GM12878 (cell line): ENCODE measurements at regions not wholly inside any gene's neighbourhood (a gene's known extent, or its start where the extent isn't known, plus 50 kb on each side); places are given as distances from the start of the nearest gene placed in this dataset.

Experiments
- ATAC-seq: fragments of 200-7000 bp; cut with Tn5 transposase; 3 replicates; pipeline ENCODE4 v1.9.1; 2020; ENCODE audit warnings: mild to moderate bottlenecking, moderate library complexity
- BruUV-seq: library from RNA; stranded (reverse); fragments of 400-500 nt; replicated peaks from 2 replicates; lab custom pipeline; 2021; lab: Mats Ljungman, UMichigan
- CTCF ChIA-PET: fragments of 300-600 bp; sonication (Branson Sonifier 250); formaldehyde crosslinking; extraction: SDS; loops from one replicate; lab custom pipeline; 2021; ENCODE audit warnings: inconsistent platforms; lab: Yijun Ruan, JAX
- POLR2A ChIA-PET: fragments of 350-600 bp; formaldehyde crosslinking; extraction: SDS; loops from one replicate; lab custom pipeline; 2021; ENCODE audit warnings: inconsistent platforms; lab: Charles Lee
- RAD21 ChIA-PET: fragments of 300-600 bp; sonication (Branson Sonifier 250); formaldehyde crosslinking; loops from one replicate; lab custom pipeline; 2023; ENCODE audit warnings: antibody characterized with exemption; ENCODE audit not compliant: unreplicated experiment; lab: Charles Lee
- SMC1A ChIA-PET: fragments of 300-600 bp; sonication (Branson Sonifier 250); formaldehyde crosslinking; loops from one replicate; lab custom pipeline; 2023; ENCODE audit not compliant: unreplicated experiment, uncharacterized antibody; lab: Charles Lee
- DNase-seq: peaks from one replicate; pipeline ENCODE4 v3.0.0-alpha.2; 2011; ENCODE audit warnings: low read depth, low spot score
- FAIRE-seq: peaks from 3 replicates; lab custom pipeline; 2011; peaks lifted over from hg19 to GRCh38; lab: Jason Lieb, UNC
- H2AFZ ChIP-seq: 2 replicates; pipeline ENCODE4 v1.6.0; 2011; ENCODE audit warnings: low read depth, low read length, control low read depth; ENCODE audit not compliant: control insufficient read depth
- H3K27ac ChIP-seq: 2 replicates; pipeline ENCODE4 v1.5.1; 2011; ENCODE audit warnings: control low read depth; ENCODE audit not compliant: control insufficient read depth, insufficient read depth
- H3K27me3 ChIP-seq, 2 experiments: replicated peaks in 1 of 2; 2 replicates each; pipeline versions ENCODE4 v1.6.0 to v1.6.1; 2011; ENCODE audit warnings: low read length in 1 of 2; ENCODE audit not compliant: control insufficient read depth in 2 of 2, insufficient read depth in 2 of 2
- H3K36me3 ChIP-seq, 2 experiments: 2 replicates each; pipeline ENCODE4 v1.5.1; 2011; ENCODE audit warnings: low read length in 1 of 2; ENCODE audit not compliant: control insufficient read depth in 2 of 2, insufficient read depth in 2 of 2
- H3K4me1 ChIP-seq: 2 replicates; pipeline ENCODE4 v1.6.1; 2011; ENCODE audit warnings: mild to moderate bottlenecking, low read length, moderate library complexity, mixed read lengths; ENCODE audit not compliant: control insufficient read depth, insufficient read depth
- H3K4me2 ChIP-seq: 2 replicates; pipeline ENCODE4 v1.6.0; 2011; ENCODE audit warnings: control low read depth; ENCODE audit not compliant: control insufficient read depth, insufficient read depth
- H3K4me3 ChIP-seq: fragments of 200-600 bp; sonication (generic); 2 replicates; pipeline ENCODE4 v1.5.1; 2016
- H3K79me2 ChIP-seq: 2 replicates; pipeline ENCODE4 v1.6.0; 2011; ENCODE audit warnings: low read length; ENCODE audit not compliant: control insufficient read depth, insufficient read depth
- H3K9ac ChIP-seq: 2 replicates; pipeline ENCODE4 v1.8.0; 2011; ENCODE audit warnings: low read length, control low read depth, mixed read lengths; ENCODE audit not compliant: control insufficient read depth, insufficient read depth
- H3K9me3 ChIP-seq: replicated peaks from 3 replicates; pipeline ENCODE4 v1.5.1; 2011; ENCODE audit warnings: mild to moderate bottlenecking, low read length; ENCODE audit not compliant: control insufficient read depth, insufficient read depth
- H4K20me1 ChIP-seq: 2 replicates; pipeline ENCODE4 v1.6.0; 2011; ENCODE audit not compliant: control insufficient read depth, insufficient read depth
- CBFB ChIP-seq: IDR thresholded peaks from 2 replicates; pipeline ENCODE4 v1.6.1; 2016; ENCODE audit warnings: antibody characterized with exemption, low read depth
- EED ChIP-seq: sonication (generic); IDR thresholded peaks from 2 replicates; pipeline ENCODE4 v1.6.1; 2016; ENCODE audit warnings: antibody characterized with exemption, low read depth
- EZH2 ChIP-seq: IDR thresholded peaks from 2 replicates; pipeline ENCODE4 v1.6.1; 2012; ENCODE audit warnings: low read depth, mild to moderate bottlenecking, control low read depth, inconsistent platforms, low read length, borderline replicate concordance; ENCODE audit not compliant: control insufficient read depth
- HCFC1 ChIP-seq: fragments of 150-350 bp; IDR thresholded peaks from 2 replicates; pipeline ENCODE4 v1.6.1; 2014; ENCODE audit warnings: low read length
- JUND ChIP-seq: IDR thresholded peaks from 2 replicates; pipeline ENCODE4 v1.6.1; 2012; ENCODE audit warnings: low read depth, mild to moderate bottlenecking, low read length, improper control_type of control experiment, moderate library complexity
- NFIC ChIP-seq: IDR thresholded peaks from 2 replicates; pipeline ENCODE4 v1.6.1; 2012; ENCODE audit warnings: low read depth, mild to moderate bottlenecking, inconsistent platforms, low read length, moderate library complexity
- NR2C1 ChIP-seq: fragments of 450-650 bp; IDR thresholded peaks from 2 replicates; pipeline ENCODE4 v1.6.1; 2017; ENCODE audit warnings: antibody characterized with exemption, mild to moderate bottlenecking, moderate library complexity
- NR2C2 ChIP-seq: IDR thresholded peaks from 2 replicates; pipeline ENCODE4 v1.6.1; 2011; ENCODE audit warnings: borderline replicate concordance, low read depth; ENCODE audit not compliant: control insufficient read depth, insufficient read length
- SIN3A ChIP-seq: IDR thresholded peaks from 2 replicates; pipeline ENCODE4 v1.6.1; 2012; ENCODE audit warnings: low read depth, low read length, improper control_type of control experiment
- SMARCA5 ChIP-seq: fragments of 450-650 bp; IDR thresholded peaks from 2 replicates; pipeline ENCODE4 v1.6.1; 2017; ENCODE audit warnings: mild to moderate bottlenecking
- SUPT20H ChIP-seq: IDR thresholded peaks from 2 replicates; pipeline ENCODE4 v1.6.1; 2011; ENCODE audit warnings: low read depth, mild to moderate bottlenecking, low read length, moderate library complexity, borderline replicate concordance; ENCODE audit not compliant: control insufficient read depth
- TAF1 ChIP-seq: IDR thresholded peaks from 2 replicates; pipeline ENCODE4 v1.6.1; 2011; ENCODE audit warnings: mild to moderate bottlenecking, low read depth, low read length, borderline replicate concordance
- ZZZ3 ChIP-seq: IDR thresholded peaks from 2 replicates; pipeline ENCODE4 v1.6.1; 2011; ENCODE audit warnings: low read depth; ENCODE audit not compliant: control insufficient read depth, insufficient read length
- WGBS: methylation state at CpG from one replicate; pipeline ENCODE4 v1.1.6; 2016; ENCODE audit warnings: low lambda C conversion rate; ENCODE audit not compliant: insufficient replicate concordance, insufficient coverage; ENCODE audit errors: missing lambda C conversion rate; 5-methylcytosine and 5-hydroxymethylcytosine counted together
- in situ Hi-C: fragments of 300-500 bp; cut with MboI; formaldehyde crosslinking; loops from 9 replicates; pipeline ENCODE4 v1.14.3; 2018; ENCODE audit warnings: mixed read lengths
- intact Hi-C: fragments of 100-400 bp; cut with micrococcal nuclease; formaldehyde crosslinking; loops from one replicate; pipeline ENCODE4 v1.14.2; 2022; ENCODE audit not compliant: unreplicated experiment
- TF ChIP-seq, protein P1 (sequence below): fragments of 450-650 bp; IDR thresholded peaks from 2 replicates; pipeline ENCODE4 v1.6.1; 2017; ENCODE audit warnings: low read depth, mild to moderate bottlenecking, moderate library complexity
- TF ChIP-seq, protein P2 (sequence below): IDR thresholded peaks from 2 replicates; pipeline ENCODE4 v1.6.1; 2012; ENCODE audit warnings: low read depth, low read length, improper control_type of control experiment
- TF ChIP-seq, protein P3 (sequence below): fragments of 450-650 bp; IDR thresholded peaks from 2 replicates; pipeline ENCODE4 v1.6.1; 2018; ENCODE audit warnings: borderline replicate concordance, mild to moderate bottlenecking; ENCODE audit not compliant: partially characterized antibody
- TF ChIP-seq, protein P4 (sequence below): fragments of 450-650 bp; formaldehyde crosslinking; IDR thresholded peaks from 2 replicates; pipeline ENCODE4 v1.5.0; 2022; ENCODE audit warnings: mild to moderate bottlenecking, missing genetic modification characterization

DNA sequence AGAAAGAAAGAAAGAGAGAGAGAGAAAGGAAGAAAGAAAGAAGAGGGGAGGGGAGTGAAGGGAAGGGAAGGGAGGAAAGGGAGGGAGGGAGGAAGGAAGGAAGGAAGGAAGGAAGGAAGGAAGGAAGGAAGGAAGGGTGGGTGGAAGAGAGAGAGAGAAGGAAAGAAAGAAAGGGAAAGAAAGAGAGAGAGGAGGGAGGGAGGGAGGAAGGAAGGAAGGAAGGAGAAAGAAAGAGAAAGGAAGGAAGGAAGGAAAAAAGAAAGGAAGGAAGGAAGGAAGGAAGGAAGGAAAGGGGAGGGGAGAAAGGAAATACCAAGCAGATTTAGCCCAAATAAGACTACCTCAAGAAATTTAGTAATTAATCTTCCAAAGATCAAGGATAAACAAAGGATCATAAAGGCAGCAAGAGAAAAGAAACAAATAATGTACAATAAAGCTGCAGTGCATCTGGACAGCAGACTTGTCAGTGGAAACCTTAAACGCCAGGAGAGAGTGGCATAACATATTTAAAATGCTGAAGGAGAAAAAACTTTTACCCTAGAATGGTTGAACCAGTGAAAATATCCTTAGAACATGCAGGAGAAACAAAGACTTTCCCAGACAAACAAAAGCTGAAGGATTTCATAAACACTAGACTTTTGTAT lies 427.6 kb downstream of the TBL1XR1 start:
- H3K9me3 ChIP-seq: no peaks in the 10 kb centered on the region
- WGBS: 5% methylated on average over 1 of the region's 1 CpG
- BruUV-seq: no TSS peak
- CTCF ChIA-PET: no interaction called here
- DNase-seq: no peak
- no peak overlapping the region for H3K4me3 ChIP-seq
- no peak for ATAC-seq
- no peak overlapping the region for H3K27ac ChIP-seq
- POLR2A ChIA-PET: no interaction called here
- no peak overlapping the region for H3K4me2 ChIP-seq
- no peaks in the 10 kb centered on the region for H3K27me3 ChIP-seq
- RAD21 ChIA-PET: no interaction called here
- H3K9ac ChIP-seq: no peak overlapping the region
- H2AFZ ChIP-seq: no peak overlapping the region
- H3K36me3 ChIP-seq: no peaks in the 10 kb centered on the region
- intact Hi-C loops (no loop called here), in situ Hi-C loops (no loop called here)
- TF ChIP-seq JUND (no peak), NR2C1 (no peak), HCFC1 (no peak), SUPT20H (no peak), EZH2 (no peak), EED (no peak), NR2C2 (no peak), ZZZ3 (no peak), NFIC (no peak), SMARCA5 (no peak), CBFB (no peak), TAF1 (no peak), SIN3A (no peak)
- TF ChIP-seq, protein P1, sequence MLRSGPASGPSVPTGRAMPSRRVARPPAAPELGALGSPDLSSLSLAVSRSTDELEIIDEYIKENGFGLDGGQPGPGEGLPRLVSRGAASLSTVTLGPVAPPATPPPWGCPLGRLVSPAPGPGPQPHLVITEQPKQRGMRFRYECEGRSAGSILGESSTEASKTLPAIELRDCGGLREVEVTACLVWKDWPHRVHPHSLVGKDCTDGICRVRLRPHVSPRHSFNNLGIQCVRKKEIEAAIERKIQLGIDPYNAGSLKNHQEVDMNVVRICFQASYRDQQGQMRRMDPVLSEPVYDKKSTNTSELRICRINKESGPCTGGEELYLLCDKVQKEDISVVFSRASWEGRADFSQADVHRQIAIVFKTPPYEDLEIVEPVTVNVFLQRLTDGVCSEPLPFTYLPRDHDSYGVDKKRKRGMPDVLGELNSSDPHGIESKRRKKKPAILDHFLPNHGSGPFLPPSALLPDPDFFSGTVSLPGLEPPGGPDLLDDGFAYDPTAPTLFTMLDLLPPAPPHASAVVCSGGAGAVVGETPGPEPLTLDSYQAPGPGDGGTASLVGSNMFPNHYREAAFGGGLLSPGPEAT: no peak
- TF ChIP-seq, protein P2, sequence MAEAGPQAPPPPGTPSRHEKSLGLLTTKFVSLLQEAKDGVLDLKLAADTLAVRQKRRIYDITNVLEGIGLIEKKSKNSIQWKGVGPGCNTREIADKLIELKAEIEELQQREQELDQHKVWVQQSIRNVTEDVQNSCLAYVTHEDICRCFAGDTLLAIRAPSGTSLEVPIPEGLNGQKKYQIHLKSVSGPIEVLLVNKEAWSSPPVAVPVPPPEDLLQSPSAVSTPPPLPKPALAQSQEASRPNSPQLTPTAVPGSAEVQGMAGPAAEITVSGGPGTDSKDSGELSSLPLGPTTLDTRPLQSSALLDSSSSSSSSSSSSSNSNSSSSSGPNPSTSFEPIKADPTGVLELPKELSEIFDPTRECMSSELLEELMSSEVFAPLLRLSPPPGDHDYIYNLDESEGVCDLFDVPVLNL: no peak
- TF ChIP-seq, protein P3, sequence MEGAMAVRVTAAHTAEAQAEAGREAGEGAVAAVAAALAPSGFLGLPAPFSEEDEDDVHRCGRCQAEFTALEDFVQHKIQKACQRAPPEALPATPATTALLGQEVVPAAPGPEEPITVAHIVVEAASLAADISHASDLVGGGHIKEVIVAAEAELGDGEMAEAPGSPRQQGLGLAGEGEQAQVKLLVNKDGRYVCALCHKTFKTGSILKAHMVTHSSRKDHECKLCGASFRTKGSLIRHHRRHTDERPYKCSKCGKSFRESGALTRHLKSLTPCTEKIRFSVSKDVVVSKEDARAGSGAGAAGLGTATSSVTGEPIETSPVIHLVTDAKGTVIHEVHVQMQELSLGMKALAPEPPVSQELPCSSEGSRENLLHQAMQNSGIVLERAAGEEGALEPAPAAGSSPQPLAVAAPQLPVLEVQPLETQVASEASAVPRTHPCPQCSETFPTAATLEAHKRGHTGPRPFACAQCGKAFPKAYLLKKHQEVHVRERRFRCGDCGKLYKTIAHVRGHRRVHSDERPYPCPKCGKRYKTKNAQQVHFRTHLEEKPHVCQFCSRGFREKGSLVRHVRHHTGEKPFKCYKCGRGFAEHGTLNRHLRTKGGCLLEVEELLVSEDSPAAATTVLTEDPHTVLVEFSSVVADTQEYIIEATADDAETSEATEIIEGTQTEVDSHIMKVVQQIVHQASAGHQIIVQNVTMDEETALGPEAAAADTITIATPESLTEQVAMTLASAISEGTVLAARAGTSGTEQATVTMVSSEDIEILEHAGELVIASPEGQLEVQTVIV: no peak
- TF ChIP-seq, protein P4, sequence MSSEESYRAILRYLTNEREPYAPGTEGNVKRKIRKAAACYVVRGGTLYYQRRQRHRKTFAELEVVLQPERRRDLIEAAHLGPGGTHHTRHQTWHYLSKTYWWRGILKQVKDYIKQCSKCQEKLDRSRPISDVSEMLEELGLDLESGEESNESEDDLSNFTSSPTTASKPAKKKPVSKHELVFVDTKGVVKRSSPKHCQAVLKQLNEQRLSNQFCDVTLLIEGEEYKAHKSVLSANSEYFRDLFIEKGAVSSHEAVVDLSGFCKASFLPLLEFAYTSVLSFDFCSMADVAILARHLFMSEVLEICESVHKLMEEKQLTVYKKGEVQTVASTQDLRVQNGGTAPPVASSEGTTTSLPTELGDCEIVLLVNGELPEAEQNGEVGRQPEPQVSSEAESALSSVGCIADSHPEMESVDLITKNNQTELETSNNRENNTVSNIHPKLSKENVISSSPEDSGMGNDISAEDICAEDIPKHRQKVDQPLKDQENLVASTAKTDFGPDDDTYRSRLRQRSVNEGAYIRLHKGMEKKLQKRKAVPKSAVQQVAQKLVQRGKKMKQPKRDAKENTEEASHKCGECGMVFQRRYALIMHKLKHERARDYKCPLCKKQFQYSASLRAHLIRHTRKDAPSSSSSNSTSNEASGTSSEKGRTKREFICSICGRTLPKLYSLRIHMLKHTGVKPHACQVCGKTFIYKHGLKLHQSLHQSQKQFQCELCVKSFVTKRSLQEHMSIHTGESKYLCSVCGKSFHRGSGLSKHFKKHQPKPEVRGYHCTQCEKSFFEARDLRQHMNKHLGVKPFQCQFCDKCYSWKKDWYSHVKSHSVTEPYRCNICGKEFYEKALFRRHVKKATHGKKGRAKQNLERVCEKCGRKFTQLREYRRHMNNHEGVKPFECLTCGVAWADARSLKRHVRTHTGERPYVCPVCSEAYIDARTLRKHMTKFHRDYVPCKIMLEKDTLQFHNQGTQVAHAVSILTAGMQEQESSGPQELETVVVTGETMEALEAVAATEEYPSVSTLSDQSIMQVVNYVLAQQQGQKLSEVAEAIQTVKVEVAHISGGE (CRISPR knock-in tag): no peak
- no peaks in the 10 kb centered on the region for H4K20me1 ChIP-seq
- H3K79me2 ChIP-seq: no peaks in the 10 kb centered on the region
- SMC1A ChIA-PET: no interaction called here
- no peak for FAIRE-seq
- no peaks in the 10 kb centered on the region for H3K4me1 ChIP-seq
